GM18505 (cell line): ENCODE measurements at regions not wholly inside any gene's neighbourhood (a gene's known extent, or its start where the extent isn't known, plus 50 kb on each side); places are given as distances from the start of the nearest gene placed in this dataset.
"Not testable (repeated sequence)": the region's sequence is repeated elsewhere in the genome, so short reads cannot be mapped to it uniquely, and the experiment has no call there.

Source experiments
- ATAC-seq: cut with Tn5 transposase; IDR thresholded peaks from one replicate; pipeline ENCODE4 v1.9.1; 2021; ENCODE audit not compliant: unreplicated experiment
- POLR2A ChIP-seq: IDR thresholded peaks from 4 replicates; pipeline ENCODE4 v1.6.1; 2011; ENCODE audit warnings: borderline replicate concordance; ENCODE audit not compliant: insufficient read depth, insufficient read length; ENCODE audit errors: extremely low read depth

- ATAC-seq, result no peak
- TF ChIP-seq POLR2A, result no peak
Observed at GRCh38 chr22:49392841-49393510, 434.7 kb downstream of the BRD1 start.

GRCh38 chr22:49392247-49392646 is 435.4 kb downstream of the BRD1 start:
- no peak for ATAC-seq
- TF ChIP-seq POLR2A, result no peak

- no peak for ATAC-seq
- TF ChIP-seq POLR2A, result no peak
Observed at GRCh38 chr22:49391436-49391835, 436.2 kb downstream of the BRD1 start.

GRCh38 chr22:49390954-49391353 is 436.7 kb downstream of the BRD1 start:
- TF ChIP-seq POLR2A, result no peak
- ATAC-seq, result no peak

- not testable (repeated sequence) for ATAC-seq
Observed at GRCh38 chr22:49383909-49384308, 443.8 kb downstream of the BRD1 start.

GRCh38 chr22:49382451-49382735 is 445.3 kb downstream of the BRD1 start:
- no peak for TF ChIP-seq POLR2A
- no peak for ATAC-seq

- TF ChIP-seq POLR2A, result no peak
- ATAC-seq, result no peak
Observed at GRCh38 chr22:49381595-49382450, 445.9 kb downstream of the BRD1 start.

GRCh38 chr22:49380828-49381114 is 446.9 kb downstream of the BRD1 start:
- no peak for ATAC-seq
- TF ChIP-seq POLR2A, result no peak

GRCh38 chr22:49380095-49380827 is 447.4 kb downstream of the BRD1 start:
- ATAC-seq, result no peak
- TF ChIP-seq POLR2A, result no peak

GRCh38 chr22:49377306-49377705 is 450.4 kb downstream of the BRD1 start:
- ATAC-seq, result no peak
- TF ChIP-seq POLR2A, result no peak

GRCh38 chr22:49373801-49374226 is 453.9 kb downstream of the BRD1 start:
- ATAC-seq, result no peak
- no peak for TF ChIP-seq POLR2A

- no peak for ATAC-seq
- no peak for TF ChIP-seq POLR2A
Observed at GRCh38 chr22:49373289-49373666, 454.4 kb downstream of the BRD1 start.

GRCh38 chr22:49372530-49373288 is 455.0 kb downstream of the BRD1 start:
- no peak for TF ChIP-seq POLR2A

GRCh38 chr22:49372111-49372529 is 455.6 kb downstream of the BRD1 start:
- no peak for ATAC-seq
- TF ChIP-seq POLR2A, result no peak

More at GRCh38 chr22:49372530-49373288, 455.0 kb downstream of the BRD1 start:
- no peak for ATAC-seq
